Activated CD8-positive, alpha-beta T cell treated with anti-CD3 and anti-CD28 coated beads for 36 hours (primary cell): ENCODE measurements at regions not wholly inside any gene's neighbourhood (a gene's known extent, or its start where the extent isn't known, plus 50 kb on each side); places are given as distances from the start of the nearest gene placed in this dataset.

Experiments
- ATAC-seq: fragments of 200-7000 bp; cut with Tn5 transposase; one replicate; pipeline ENCODE4 v1.10.0; 2021; ENCODE audit warnings: mild to moderate bottlenecking, moderate library complexity
- CTCF ChIA-PET: fragments of 350-600 bp; sonication (Branson Sonifier 250); formaldehyde crosslinking; loops from one replicate; lab custom pipeline; 2021; ENCODE audit warnings: antibody characterized with exemption; lab: Charles Lee
- POLR2A ChIA-PET: fragments of 350-600 bp; sonication (Branson Sonifier 250); formaldehyde crosslinking; loops from one replicate; lab custom pipeline; 2021; ENCODE audit warnings: antibody characterized with exemption; lab: Charles Lee
- DNase-seq: peaks from one replicate; pipeline ENCODE4 v3.0.0-alpha.2; 2020
- H3K27ac Mint-ChIP-seq: one replicate; pipeline ENCODE4 v1.8.0; 2021; ENCODE audit warnings: mild to moderate bottlenecking, mixed read lengths
- H3K27me3 Mint-ChIP-seq: one replicate; pipeline ENCODE4 v1.8.0; 2021; ENCODE audit warnings: mixed read lengths
- H3K36me3 Mint-ChIP-seq: one replicate; pipeline ENCODE4 v1.8.0; 2021; ENCODE audit warnings: low read depth, mixed read lengths
- H3K4me1 Mint-ChIP-seq: one replicate; pipeline ENCODE4 v1.8.0; 2021; ENCODE audit warnings: low read depth, mixed read lengths
- H3K4me3 Mint-ChIP-seq: one replicate; pipeline ENCODE4 v1.8.0; 2021; ENCODE audit warnings: mild to moderate bottlenecking, moderate library complexity, mixed read lengths
- H3K9me3 Mint-ChIP-seq: one replicate; pipeline ENCODE4 v1.8.0; 2021; ENCODE audit warnings: mixed read lengths
- intact Hi-C: fragments of 100-400 bp; cut with micrococcal nuclease; formaldehyde crosslinking; loops from one replicate; pipeline ENCODE4 v1.10.0; 2022
- TF ChIP-seq, protein P1 (sequence below): fragments of 200-600 bp; IDR thresholded peaks from one replicate; pipeline ENCODE4 v1.8.0; 2022; ENCODE audit warnings: antibody characterized with exemption, mild to moderate bottlenecking

DNA sequence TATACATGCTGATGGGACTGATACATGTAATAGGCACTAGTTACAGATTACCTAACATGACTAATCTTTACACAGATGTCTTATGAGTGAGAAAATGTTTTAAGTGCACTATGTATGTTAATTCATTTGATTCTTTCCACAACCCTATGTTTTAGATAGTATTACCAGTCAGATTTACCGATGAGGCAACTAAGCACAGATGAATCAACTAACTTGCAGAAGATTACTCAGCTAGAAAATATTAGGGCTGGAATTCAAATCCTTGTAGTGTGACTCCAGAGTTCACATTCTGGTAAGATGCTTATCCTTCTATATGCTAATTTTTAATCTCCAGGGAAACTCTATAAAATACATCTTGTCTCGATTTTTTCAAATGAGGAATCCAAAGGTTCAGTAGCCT is 964.9 kb downstream of the REEP3 start:
- POLR2A ChIA-PET, result no interaction called here
- no peak for ATAC-seq
- intact Hi-C loops, result no loop called here
- CTCF ChIA-PET, result no interaction called here
- no peak for DNase-seq
- Mint-ChIP-seq H3K4me3 (no peak overlapping the region), H3K36me3 (no peaks in the 10 kb centered on the region), H3K9me3 (peaks cover 2% of the 10 kb centered on the region), H3K27me3 (no peaks in the 10 kb centered on the region), H3K27ac (no peak overlapping the region), H3K4me1 (no peaks in the 10 kb centered on the region)
- TF ChIP-seq, protein P1, sequence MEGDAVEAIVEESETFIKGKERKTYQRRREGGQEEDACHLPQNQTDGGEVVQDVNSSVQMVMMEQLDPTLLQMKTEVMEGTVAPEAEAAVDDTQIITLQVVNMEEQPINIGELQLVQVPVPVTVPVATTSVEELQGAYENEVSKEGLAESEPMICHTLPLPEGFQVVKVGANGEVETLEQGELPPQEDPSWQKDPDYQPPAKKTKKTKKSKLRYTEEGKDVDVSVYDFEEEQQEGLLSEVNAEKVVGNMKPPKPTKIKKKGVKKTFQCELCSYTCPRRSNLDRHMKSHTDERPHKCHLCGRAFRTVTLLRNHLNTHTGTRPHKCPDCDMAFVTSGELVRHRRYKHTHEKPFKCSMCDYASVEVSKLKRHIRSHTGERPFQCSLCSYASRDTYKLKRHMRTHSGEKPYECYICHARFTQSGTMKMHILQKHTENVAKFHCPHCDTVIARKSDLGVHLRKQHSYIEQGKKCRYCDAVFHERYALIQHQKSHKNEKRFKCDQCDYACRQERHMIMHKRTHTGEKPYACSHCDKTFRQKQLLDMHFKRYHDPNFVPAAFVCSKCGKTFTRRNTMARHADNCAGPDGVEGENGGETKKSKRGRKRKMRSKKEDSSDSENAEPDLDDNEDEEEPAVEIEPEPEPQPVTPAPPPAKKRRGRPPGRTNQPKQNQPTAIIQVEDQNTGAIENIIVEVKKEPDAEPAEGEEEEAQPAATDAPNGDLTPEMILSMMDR, result no peak

DNA sequence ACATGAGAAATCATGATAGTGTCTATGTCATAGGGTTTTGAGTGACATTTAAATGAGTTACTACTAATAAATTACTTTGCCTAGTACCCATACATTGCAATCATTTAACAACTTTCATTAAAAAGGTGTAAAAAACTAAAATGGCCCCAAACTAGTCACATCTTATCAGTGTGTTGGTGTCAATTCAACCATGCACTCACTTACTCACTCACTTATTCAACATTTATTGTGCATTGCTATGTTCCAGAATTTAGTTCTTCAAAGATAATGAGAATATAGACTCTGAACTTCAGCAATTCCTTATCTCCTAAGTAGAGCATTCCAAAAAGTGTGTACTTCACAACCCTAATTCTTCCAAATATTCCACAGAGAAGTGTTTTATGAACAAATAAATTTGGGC is 965.7 kb downstream of the REEP3 start:
- ATAC-seq, result no peak
- Mint-ChIP-seq H3K9me3 (peaks cover 2% of the 10 kb centered on the region), H3K4me1 (no peaks in the 10 kb centered on the region), H3K27ac (no peak overlapping the region), H3K27me3 (no peaks in the 10 kb centered on the region), H3K4me3 (no peak overlapping the region), H3K36me3 (no peaks in the 10 kb centered on the region)
- TF ChIP-seq, protein P1, result no peak
- DNase-seq, result no peak
- ChIA-PET CTCF (no interaction called here), POLR2A (no interaction called here)
- intact Hi-C loops, result no loop called here

DNA sequence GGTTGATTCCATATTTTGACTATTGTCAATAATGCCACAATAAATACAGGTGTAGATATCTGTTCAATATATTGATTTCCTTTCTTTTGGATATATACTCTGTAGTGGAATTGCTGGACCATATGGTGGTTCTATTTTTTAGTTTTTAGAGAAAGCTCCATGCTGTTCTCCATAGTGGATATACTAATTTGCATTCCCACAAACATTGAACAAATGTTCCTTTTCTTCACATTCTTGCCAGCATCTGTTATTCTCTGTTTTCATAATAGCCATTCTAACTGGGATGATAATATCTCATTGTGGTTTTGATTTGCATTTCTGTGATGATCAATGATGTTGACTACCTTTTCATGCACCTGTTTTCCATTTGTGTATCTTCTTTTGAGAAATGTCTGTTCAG is 973.7 kb downstream of the REEP3 start:
- no peak overlapping the region for H3K27ac Mint-ChIP-seq
- intact Hi-C loops, result no loop called here
- ChIA-PET CTCF (no interaction called here), POLR2A (no interaction called here)
- no peak overlapping the region for H3K4me3 Mint-ChIP-seq
- H3K36me3 Mint-ChIP-seq, result no peaks in the 10 kb centered on the region
- H3K4me1 Mint-ChIP-seq, result no peaks in the 10 kb centered on the region
- H3K27me3 Mint-ChIP-seq, result no peaks in the 10 kb centered on the region
- TF ChIP-seq, protein P1, result no peak
- DNase-seq, result no peak
- no peak for ATAC-seq
- peaks cover 5% of the 10 kb centered on the region for H3K9me3 Mint-ChIP-seq

DNA sequence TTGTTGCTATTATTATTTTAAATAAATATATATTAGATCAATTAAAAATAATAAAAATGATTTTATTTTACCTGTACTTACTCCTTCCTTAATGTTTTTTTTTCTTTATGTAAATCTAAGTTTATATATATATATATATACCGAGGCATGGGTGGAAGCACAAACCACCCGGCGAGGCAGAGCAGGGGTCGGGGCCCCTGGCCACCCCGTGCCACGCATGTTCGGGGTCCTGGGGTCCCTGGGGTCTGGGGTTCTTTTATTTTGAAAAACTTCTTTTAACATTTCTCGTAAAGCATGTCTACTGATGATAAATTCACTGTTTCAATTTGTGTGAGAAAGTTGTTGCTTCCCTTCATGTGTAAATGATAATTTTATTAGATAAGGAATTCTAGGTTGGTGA is 976.1 kb downstream of the REEP3 start:
- TF ChIP-seq, protein P1, result no peak
- no peak overlapping the region for H3K27ac Mint-ChIP-seq
- no peak for ATAC-seq

DNA sequence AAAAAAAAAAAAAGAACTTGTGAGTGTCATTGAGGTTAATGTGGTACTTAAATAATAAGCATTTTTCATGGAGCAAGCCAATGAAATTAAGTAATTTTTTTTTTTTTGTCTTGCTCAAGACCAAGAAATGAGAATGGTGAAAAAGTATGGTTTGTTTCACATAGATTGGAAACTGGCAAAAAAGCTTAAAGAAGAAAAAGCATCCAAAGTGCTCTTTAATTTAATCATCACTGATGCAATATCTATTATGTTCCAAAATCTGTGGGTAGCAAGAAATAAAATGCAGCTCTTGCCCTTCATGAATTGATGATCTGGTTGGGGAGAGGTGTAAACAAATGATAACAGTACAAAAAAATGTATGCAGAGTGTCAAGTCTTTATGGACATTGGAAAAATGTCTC is 980.6 kb downstream of the REEP3 start:
- intact Hi-C loops, result no loop called here
- TF ChIP-seq, protein P1, result no peak
- no peak overlapping the region for H3K27ac Mint-ChIP-seq
- no peaks in the 10 kb centered on the region for H3K36me3 Mint-ChIP-seq
- CTCF ChIA-PET, result no interaction called here
- ATAC-seq (no peak), DNase-seq (no peak)
- no peaks in the 10 kb centered on the region for H3K4me1 Mint-ChIP-seq
- peaks cover 1% of the 10 kb centered on the region for H3K9me3 Mint-ChIP-seq
- no peaks in the 10 kb centered on the region for H3K27me3 Mint-ChIP-seq
- H3K4me3 Mint-ChIP-seq, result no peak overlapping the region
- POLR2A ChIA-PET, result no interaction called here

More for the DNA sequence above, 976.1 kb downstream of the REEP3 start:
- peaks cover 6% of the 10 kb centered on the region for H3K9me3 Mint-ChIP-seq
- ChIA-PET CTCF (no interaction called here), POLR2A (no interaction called here)
- H3K27me3 Mint-ChIP-seq, result no peaks in the 10 kb centered on the region
- H3K4me3 Mint-ChIP-seq, result no peak overlapping the region
- no peaks in the 10 kb centered on the region for H3K4me1 Mint-ChIP-seq
- DNase-seq, result no peak
- H3K36me3 Mint-ChIP-seq, result no peaks in the 10 kb centered on the region
- intact Hi-C loops, result no loop called here
